Tibial nerve (tissue), 4 donors: ENCODE measurements at regions not wholly inside any gene's neighbourhood (a gene's known extent, or its start where the extent isn't known, plus 50 kb on each side); places are given as distances from the start of the nearest gene placed in this dataset.

Experiments used
- CTCF ChIP-seq, 5 experiments: fragments of 200-600 bp in 3 of 5; fragments of 450-650 bp in 2 of 5; sonication (generic) in 3 of 5; IDR thresholded peaks; one replicate each; pipeline ENCODE4 v1.5.1; 2016 to 2019; ENCODE audit warnings: antibody characterized with exemption in 5 of 5, mild to moderate bottlenecking in 3 of 5, moderate library complexity in 2 of 5
- EP300 ChIP-seq, 2 donors: sonication (generic); formaldehyde crosslinking; IDR thresholded peaks; one replicate each; pipeline ENCODE4 v1.6.1; 2017; ENCODE audit warnings: antibody characterized with exemption in 2 of 2, mild to moderate bottlenecking in 1 of 2
- POLR2A ChIP-seq, 2 donors: fragments of 450-650 bp; IDR thresholded peaks; one replicate each; pipeline ENCODE4 v1.6.1; 2017; ENCODE audit warnings: antibody characterized with exemption in 2 of 2, mild to moderate bottlenecking in 2 of 2, moderate library complexity in 2 of 2

DNA sequence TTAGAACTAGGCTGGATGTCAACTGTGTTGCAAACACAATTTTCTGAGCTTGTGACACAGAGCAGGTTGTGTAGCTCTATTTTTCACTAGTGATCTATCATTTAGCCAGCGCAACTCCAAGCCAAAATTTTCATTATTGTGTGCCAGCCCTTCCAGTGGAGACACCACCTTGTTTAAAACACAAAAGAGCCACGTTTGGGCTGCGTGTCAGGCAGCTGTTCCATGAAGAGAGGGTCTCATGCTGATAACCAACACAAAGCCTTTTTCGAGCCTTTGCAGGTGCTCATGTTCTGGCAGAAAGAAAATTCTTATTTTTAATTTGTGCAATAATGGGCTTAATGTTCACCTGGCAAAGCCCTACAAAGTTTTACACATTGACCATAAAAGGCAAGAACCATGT, 237.6 kb upstream of the RGMB start:
- no peak for TF ChIP-seq POLR2A (IDR thresholded peaks at IDR 0.05)
- TF ChIP-seq CTCF (IDR thresholded peaks at IDR 0.05), result no peak
- no peak for TF ChIP-seq EP300 (IDR thresholded peaks at IDR 0.05)
